ENCODE measurements at regions not wholly inside any gene's neighbourhood (a gene's known extent, or its start where the extent isn't known, plus 50 kb on each side); places are given as distances from the start of the nearest gene placed in this dataset.

DNA sequence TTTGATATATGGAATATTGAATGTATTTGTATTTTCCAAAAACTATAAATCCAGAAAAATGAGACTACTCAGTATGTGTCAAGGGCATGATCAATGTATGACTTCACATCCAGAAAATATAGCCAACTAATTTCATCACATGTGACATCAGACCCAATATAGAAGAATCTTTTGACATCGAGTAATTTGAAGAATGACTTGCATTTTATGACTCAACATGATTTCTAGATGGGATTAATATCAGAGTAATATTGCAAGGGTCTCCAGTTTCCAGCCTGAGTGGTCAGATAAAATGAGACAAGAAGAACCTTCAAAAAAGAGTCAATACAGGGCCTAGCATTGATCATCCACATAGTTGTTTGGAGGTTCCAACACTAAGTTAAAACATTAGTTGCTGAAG lies 467.5 kb upstream of the PAPPA start:
- Histone ChIP-seq H3K36me3 (replicated peaks in 1 of 2; ENCODE audit: control insufficient read depth in 1 of 2, insufficient read depth in 2 of 2, low read length in 2 of 2) (no peaks in the 10 kb centered on the region), H2AFZ (ENCODE audit: low read length) (no peak overlapping the region), H3K4me1 (ENCODE audit: insufficient read depth, low read length) (no peaks in the 10 kb centered on the region), H3K79me2 (ENCODE audit: insufficient read depth, low read length) (no peaks in the 10 kb centered on the region), H3K4me2 (ENCODE audit: low read depth, low read length) (no peak overlapping the region), H3K9ac (ENCODE audit: insufficient read depth, low read depth, low read length) (no peak overlapping the region), H4K20me1 (ENCODE audit: insufficient read depth, low read length) (no peaks in the 10 kb centered on the region), H3K4me3 (replicated peaks in 1 of 3; ENCODE audit: insufficient read depth in 1 of 3, low read depth in 2 of 3, low read length in 3 of 3) (no peak overlapping the region), H3K27me3 (ENCODE audit: control insufficient read depth in 1 of 2, insufficient read depth in 2 of 2, low read length in 2 of 2) (no peaks in the 10 kb centered on the region), H3K9me3 (ENCODE audit: low read length) (no peaks in the 10 kb centered on the region), H3K27ac (ENCODE audit: extremely low read length, insufficient read depth, low read length) (no peak overlapping the region)
- BruUV-seq (replicated peaks): no TSS peak
- intact Hi-C loops (cut with micrococcal nuclease; ENCODE audit: unreplicated experiment): no loop called here
- WGBS (ENCODE audit: low lambda C conversion rate): 4% methylated on average over 1 of the region's 1 CpG
- POLR2A ChIA-PET: no interaction called here
- DNase-seq (ENCODE audit: low spot score) (no peak), ATAC-seq (no peak), FAIRE-seq (no peak)
- in situ Hi-C loops (cut with HindIII; ENCODE audit: extremely low pct_ligation_motif_present, low pct_unique_long_range_greater_than_20kb): no loop called here
- TF ChIP-seq ARNTL (CRISPR knock-in tag; IDR thresholded peaks at IDR 0.05) (no peak), NFE2L2 (IDR thresholded peaks at IDR 0.05; ENCODE audit: low read length) (peak; percentile 62)
- TF ChIP-seq, protein P1, sequence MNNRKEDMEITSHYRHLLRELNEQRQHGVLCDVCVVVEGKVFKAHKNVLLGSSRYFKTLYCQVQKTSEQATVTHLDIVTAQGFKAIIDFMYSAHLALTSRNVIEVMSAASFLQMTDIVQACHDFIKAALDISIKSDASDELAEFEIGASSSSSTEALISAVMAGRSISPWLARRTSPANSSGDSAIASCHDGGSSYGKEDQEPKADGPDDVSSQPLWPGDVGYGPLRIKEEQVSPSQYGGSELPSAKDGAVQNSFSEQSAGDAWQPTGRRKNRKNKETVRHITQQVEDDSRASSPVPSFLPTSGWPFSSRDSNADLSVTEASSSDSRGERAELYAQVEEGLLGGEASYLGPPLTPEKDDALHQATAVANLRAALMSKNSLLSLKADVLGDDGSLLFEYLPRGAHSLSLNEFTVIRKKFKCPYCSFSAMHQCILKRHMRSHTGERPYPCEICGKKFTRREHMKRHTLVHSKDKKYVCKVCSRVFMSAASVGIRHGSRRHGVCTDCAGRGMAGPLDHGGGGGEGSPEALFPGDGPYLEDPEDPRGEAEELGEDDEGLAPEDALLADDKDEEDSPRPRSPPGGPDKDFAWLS (CRISPR knock-in tag; IDR thresholded peaks at IDR 0.05; ENCODE audit: borderline replicate concordance): no peak
- TF ChIP-seq, protein P2, sequence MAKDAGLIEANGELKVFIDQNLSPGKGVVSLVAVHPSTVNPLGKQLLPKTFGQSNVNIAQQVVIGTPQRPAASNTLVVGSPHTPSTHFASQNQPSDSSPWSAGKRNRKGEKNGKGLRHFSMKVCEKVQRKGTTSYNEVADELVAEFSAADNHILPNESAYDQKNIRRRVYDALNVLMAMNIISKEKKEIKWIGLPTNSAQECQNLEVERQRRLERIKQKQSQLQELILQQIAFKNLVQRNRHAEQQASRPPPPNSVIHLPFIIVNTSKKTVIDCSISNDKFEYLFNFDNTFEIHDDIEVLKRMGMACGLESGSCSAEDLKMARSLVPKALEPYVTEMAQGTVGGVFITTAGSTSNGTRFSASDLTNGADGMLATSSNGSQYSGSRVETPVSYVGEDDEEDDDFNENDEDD (CRISPR knock-in tag; IDR thresholded peaks at IDR 0.05; ENCODE audit: borderline replicate concordance): no peak
- CTCF ChIA-PET (ENCODE audit: low intra/inter-chr PET ratio, low total read pairs): no interaction called here

DNA sequence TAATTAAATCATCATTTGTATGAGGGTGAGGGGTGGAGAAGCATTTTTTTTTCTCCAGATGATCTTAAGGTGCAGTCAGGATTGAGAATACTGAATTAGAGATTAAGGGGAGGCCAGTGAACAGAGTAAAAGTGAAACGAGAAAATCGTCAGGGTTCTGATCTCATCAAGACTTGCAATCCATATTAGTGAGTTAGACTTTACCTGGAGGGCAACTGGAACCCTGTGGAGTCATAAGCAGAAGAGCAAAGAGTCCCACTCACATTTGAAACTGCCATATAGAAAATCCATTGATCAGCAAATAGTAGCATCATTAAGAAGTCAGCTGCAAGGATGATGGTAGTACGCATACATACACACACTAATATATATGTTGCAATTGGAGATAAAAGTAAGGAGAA lies 466.2 kb upstream of the PAPPA start:
- intact Hi-C loops (cut with micrococcal nuclease; ENCODE audit: unreplicated experiment): no loop called here
- Histone ChIP-seq H3K79me2 (ENCODE audit: insufficient read depth, low read length) (no peaks in the 10 kb centered on the region), H4K20me1 (ENCODE audit: insufficient read depth, low read length) (no peaks in the 10 kb centered on the region), H3K4me3 (replicated peaks in 1 of 3; ENCODE audit: insufficient read depth in 1 of 3, low read depth in 2 of 3, low read length in 3 of 3) (no peak overlapping the region), H3K4me2 (ENCODE audit: low read depth, low read length) (no peak overlapping the region), H3K27ac (ENCODE audit: extremely low read length, insufficient read depth, low read length) (no peak overlapping the region), H3K36me3 (replicated peaks in 1 of 2; ENCODE audit: control insufficient read depth in 1 of 2, insufficient read depth in 2 of 2, low read length in 2 of 2) (no peaks in the 10 kb centered on the region), H3K4me1 (ENCODE audit: insufficient read depth, low read length) (no peaks in the 10 kb centered on the region), H3K9me3 (ENCODE audit: low read length) (no peaks in the 10 kb centered on the region), H3K27me3 (ENCODE audit: control insufficient read depth in 1 of 2, insufficient read depth in 2 of 2, low read length in 2 of 2) (no peaks in the 10 kb centered on the region), H3K9ac (ENCODE audit: insufficient read depth, low read depth, low read length) (no peak overlapping the region), H2AFZ (ENCODE audit: low read length) (no peak overlapping the region)
- in situ Hi-C loops (cut with HindIII; ENCODE audit: extremely low pct_ligation_motif_present, low pct_unique_long_range_greater_than_20kb): no loop called here
- 20% methylated on average over 3 of the region's 3 CpGs for WGBS (ENCODE audit: low lambda C conversion rate)
- peak in 1 of 2 experiments; percentile 33; a peak in 2 of 4 replicates for TF ChIP-seq MAFK (conservative IDR thresholded peaks at IDR 0.05 in 1 of 2, IDR thresholded peaks at IDR 0.05 in 1 of 2; ENCODE audit: low read length in 2 of 2)
- TF ChIP-seq, protein P3, sequence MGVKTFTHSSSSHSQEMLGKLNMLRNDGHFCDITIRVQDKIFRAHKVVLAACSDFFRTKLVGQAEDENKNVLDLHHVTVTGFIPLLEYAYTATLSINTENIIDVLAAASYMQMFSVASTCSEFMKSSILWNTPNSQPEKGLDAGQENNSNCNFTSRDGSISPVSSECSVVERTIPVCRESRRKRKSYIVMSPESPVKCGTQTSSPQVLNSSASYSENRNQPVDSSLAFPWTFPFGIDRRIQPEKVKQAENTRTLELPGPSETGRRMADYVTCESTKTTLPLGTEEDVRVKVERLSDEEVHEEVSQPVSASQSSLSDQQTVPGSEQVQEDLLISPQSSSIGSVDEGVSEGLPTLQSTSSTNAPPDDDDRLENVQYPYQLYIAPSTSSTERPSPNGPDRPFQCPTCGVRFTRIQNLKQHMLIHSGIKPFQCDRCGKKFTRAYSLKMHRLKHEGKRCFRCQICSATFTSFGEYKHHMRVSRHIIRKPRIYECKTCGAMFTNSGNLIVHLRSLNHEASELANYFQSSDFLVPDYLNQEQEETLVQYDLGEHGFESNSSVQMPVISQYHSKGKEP (CRISPR knock-in tag; IDR thresholded peaks at IDR 0.05): no peak
- no peak for TF ChIP-seq FOXK1 (CRISPR knock-in tag; IDR thresholded peaks at IDR 0.05; ENCODE audit: borderline replicate concordance, low read depth)
- TF ChIP-seq ARHGAP35 (CRISPR knock-in tag; IDR thresholded peaks at IDR 0.05; ENCODE audit: borderline replicate concordance): no peak
- TF ChIP-seq TP53 (CRISPR knock-in tag; conservative IDR thresholded peaks at IDR 0.05): no peak
- no peak for TF ChIP-seq JDP2 (CRISPR knock-in tag; IDR thresholded peaks at IDR 0.05; ENCODE audit: borderline replicate concordance)
- no TSS peak for BruUV-seq (replicated peaks)
- FAIRE-seq (no peak), ATAC-seq (no peak), DNase-seq (ENCODE audit: low spot score) (no peak)
- POLR2A ChIA-PET: no interaction called here
- CTCF ChIA-PET (ENCODE audit: low intra/inter-chr PET ratio, low total read pairs): no interaction called here
